Nephron (organoid): ENCODE measurements at regions not wholly inside any gene's neighbourhood (a gene's known extent, or its start where the extent isn't known, plus 50 kb on each side); places are given as distances from the start of the nearest gene placed in this dataset.

Experiments used
- H3K27ac Mint-ChIP-seq, 3 experiments: 2 replicates each; pipeline ENCODE4 v1.8.0; 2020; ENCODE audit warnings: mixed read lengths in 3 of 3, mild to moderate bottlenecking in 2 of 3, moderate library complexity in 1 of 3
- H3K27me3 Mint-ChIP-seq: 2 replicates; pipeline ENCODE4 v1.8.0; 2021; ENCODE audit warnings: low read depth, mild to moderate bottlenecking, moderate library complexity, mixed read lengths
- H3K36me3 Mint-ChIP-seq: 2 replicates; pipeline ENCODE4 v1.8.0; 2020; ENCODE audit warnings: low read depth, mixed read lengths
- H3K4me1 Mint-ChIP-seq: 2 replicates; pipeline ENCODE4 v1.8.0; 2020; ENCODE audit warnings: mixed read lengths
- H3K4me3 Mint-ChIP-seq, 3 experiments: 2 replicates each; pipeline ENCODE4 v1.8.0; 2020; ENCODE audit warnings: mild to moderate bottlenecking in 3 of 3, mixed read lengths in 3 of 3, moderate library complexity in 2 of 3
- H3K9me3 Mint-ChIP-seq: 2 replicates; pipeline ENCODE4 v1.8.0; 2020; ENCODE audit warnings: mixed read lengths
- TF ChIP-seq, protein P1 (sequence below), 3 experiments: fragments of 200-600 bp; sonication (generic); IDR thresholded peaks; one replicate each; pipeline ENCODE4 v1.5.0; 2021; ENCODE audit warnings: antibody characterized with exemption in 3 of 3; ENCODE audit not compliant: unreplicated experiment in 3 of 3

DNA sequence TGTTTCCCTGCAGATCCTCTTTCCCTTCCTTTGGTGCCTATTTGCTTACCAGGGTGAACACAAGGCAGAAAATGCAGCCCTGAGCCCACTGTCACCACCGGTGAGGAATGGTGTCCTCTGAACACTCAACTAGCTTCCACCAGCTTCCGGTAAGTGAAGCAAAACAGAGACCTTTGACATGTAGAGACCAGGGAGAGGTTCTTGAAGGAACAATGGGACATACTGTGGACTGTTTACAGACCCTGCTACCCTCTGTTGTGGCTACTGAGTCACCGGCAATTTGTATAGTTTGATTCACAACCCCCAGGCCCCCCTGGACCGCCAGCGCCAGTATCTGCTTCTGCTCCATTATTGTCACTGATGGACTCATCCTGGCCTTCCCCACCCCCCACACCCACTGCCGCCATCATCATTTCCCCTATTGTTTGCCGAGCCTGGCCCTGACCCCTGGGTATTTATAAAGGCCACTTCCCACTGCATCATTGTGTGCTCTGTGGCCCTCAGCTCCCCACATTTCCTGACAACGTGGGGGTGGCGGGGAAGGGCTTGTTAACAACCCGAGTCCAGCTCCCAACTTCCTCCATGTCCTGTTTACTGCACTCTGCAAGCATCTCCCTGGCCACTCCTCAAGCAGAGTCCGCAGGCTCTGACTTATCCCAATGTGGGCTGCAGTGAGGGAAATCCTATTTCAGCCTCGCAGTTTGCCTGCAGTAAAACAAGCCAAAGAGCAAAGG, 252.9 kb downstream of the ETS1 start:
- H3K4me3 Mint-ChIP-seq = no peak overlapping the region

DNA sequence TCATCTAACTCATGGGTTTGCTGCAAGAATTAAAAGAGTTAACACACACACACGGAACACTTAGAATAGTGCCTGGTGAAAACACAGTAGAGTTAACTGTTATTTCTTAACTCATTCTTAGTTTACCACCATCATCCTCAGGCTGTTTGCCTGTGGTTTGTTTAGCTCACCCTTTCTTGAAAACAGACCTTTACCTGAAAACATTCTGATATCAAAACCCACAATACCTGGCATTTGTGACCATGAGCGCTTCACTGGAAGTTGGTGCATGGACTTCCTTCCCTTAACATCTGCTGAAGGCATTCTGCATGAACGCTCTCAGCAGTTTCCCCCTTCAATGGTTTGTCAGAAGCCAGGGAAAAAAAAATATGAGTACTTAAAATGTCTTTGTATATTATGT, 256.0 kb downstream of the ETS1 start:
- Mint-ChIP-seq H3K4me1 (peaks cover 5% of the 10 kb centered on the region), H3K36me3 (no peaks in the 10 kb centered on the region), H3K4me3 (no peak overlapping the region), H3K27ac (no peak overlapping the region), H3K27me3 (peaks cover 4% of the 10 kb centered on the region), H3K9me3 (no peaks in the 10 kb centered on the region)
- TF ChIP-seq, protein P1, sequence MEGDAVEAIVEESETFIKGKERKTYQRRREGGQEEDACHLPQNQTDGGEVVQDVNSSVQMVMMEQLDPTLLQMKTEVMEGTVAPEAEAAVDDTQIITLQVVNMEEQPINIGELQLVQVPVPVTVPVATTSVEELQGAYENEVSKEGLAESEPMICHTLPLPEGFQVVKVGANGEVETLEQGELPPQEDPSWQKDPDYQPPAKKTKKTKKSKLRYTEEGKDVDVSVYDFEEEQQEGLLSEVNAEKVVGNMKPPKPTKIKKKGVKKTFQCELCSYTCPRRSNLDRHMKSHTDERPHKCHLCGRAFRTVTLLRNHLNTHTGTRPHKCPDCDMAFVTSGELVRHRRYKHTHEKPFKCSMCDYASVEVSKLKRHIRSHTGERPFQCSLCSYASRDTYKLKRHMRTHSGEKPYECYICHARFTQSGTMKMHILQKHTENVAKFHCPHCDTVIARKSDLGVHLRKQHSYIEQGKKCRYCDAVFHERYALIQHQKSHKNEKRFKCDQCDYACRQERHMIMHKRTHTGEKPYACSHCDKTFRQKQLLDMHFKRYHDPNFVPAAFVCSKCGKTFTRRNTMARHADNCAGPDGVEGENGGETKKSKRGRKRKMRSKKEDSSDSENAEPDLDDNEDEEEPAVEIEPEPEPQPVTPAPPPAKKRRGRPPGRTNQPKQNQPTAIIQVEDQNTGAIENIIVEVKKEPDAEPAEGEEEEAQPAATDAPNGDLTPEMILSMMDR (IDR thresholded peaks at IDR 0.05; ENCODE audit: unreplicated experiment in 3 of 3) = no peak

More for the DNA sequence above, 252.9 kb downstream of the ETS1 start:
- Mint-ChIP-seq H3K4me1 (peaks cover 5% of the 10 kb centered on the region), H3K27me3 (no peaks in the 10 kb centered on the region), H3K9me3 (no peaks in the 10 kb centered on the region), H3K36me3 (no peaks in the 10 kb centered on the region), H3K27ac (peak overlapping the region in 1 of 3 experiments; percentile 27)
- TF ChIP-seq, protein P1 (IDR thresholded peaks at IDR 0.05; ENCODE audit: unreplicated experiment in 3 of 3) = no peak

DNA sequence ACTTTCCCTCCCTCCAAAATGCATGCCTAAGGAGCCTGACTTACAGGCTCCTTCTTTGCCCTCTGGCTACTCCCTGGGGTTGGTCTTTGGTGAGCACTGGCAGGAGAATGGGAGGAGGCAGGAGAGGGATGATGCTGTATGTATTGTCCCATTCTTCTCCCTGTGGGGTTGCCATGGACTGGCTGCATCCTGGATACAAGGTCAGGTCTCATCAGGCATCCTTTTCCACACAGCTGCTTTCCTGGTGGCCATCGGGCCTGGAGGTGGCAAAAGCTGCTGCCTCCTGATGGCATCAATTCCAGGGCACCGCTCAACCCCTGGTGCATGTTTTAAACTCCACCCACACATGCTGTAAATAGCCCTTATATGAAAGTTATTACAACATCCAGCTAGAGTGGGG, 257.2 kb downstream of the ETS1 start:
- Mint-ChIP-seq H3K4me3 (no peak overlapping the region), H3K4me1 (no peaks in the 10 kb centered on the region), H3K9me3 (no peaks in the 10 kb centered on the region), H3K27ac (no peak overlapping the region), H3K36me3 (no peaks in the 10 kb centered on the region), H3K27me3 (peaks cover 4% of the 10 kb centered on the region)
- TF ChIP-seq, protein P1 (IDR thresholded peaks at IDR 0.05; ENCODE audit: unreplicated experiment in 3 of 3) = no peak

GRCh38 chr11:128328955-128329551, 258.3 kb downstream of the ETS1 start:
- H3K27ac Mint-ChIP-seq = no peak overlapping the region
- peaks cover 3% of the 10 kb centered on the region for H3K4me1 Mint-ChIP-seq
- peaks cover 11% of the 10 kb centered on the region for H3K27me3 Mint-ChIP-seq
- no peaks in the 10 kb centered on the region for H3K9me3 Mint-ChIP-seq
- H3K36me3 Mint-ChIP-seq = no peaks in the 10 kb centered on the region
- TF ChIP-seq, protein P1 (IDR thresholded peaks at IDR 0.05; ENCODE audit: unreplicated experiment in 3 of 3) = no peak
- H3K4me3 Mint-ChIP-seq = no peak overlapping the region

GRCh38 chr11:128327274-128327673, 260.1 kb downstream of the ETS1 start:
- H3K36me3 Mint-ChIP-seq = no peaks in the 10 kb centered on the region
- H3K4me3 Mint-ChIP-seq = no peak overlapping the region
- TF ChIP-seq, protein P1 (IDR thresholded peaks at IDR 0.05; ENCODE audit: unreplicated experiment in 3 of 3) = no peak
- H3K27me3 Mint-ChIP-seq = peaks cover 11% of the 10 kb centered on the region
- peaks cover 4% of the 10 kb centered on the region for H3K4me1 Mint-ChIP-seq
- no peak overlapping the region for H3K27ac Mint-ChIP-seq
- no peaks in the 10 kb centered on the region for H3K9me3 Mint-ChIP-seq

- TF ChIP-seq, protein P1 (IDR thresholded peaks at IDR 0.05; ENCODE audit: unreplicated experiment in 3 of 3) = no peak
Measured at GRCh38 chr11:128326791-128327190, 260.6 kb downstream of the ETS1 start.

More at GRCh38 chr11:128326791-128327190, 260.6 kb downstream of the ETS1 start:
- Mint-ChIP-seq H3K4me1 (peaks cover 4% of the 10 kb centered on the region), H3K9me3 (no peaks in the 10 kb centered on the region), H3K36me3 (no peaks in the 10 kb centered on the region), H3K27me3 (peaks cover 11% of the 10 kb centered on the region), H3K4me3 (no peak overlapping the region), H3K27ac (no peak overlapping the region)
